C4-2B (cell line): ENCODE measurements at regions not wholly inside any gene's neighbourhood (a gene's known extent, or its start where the extent isn't known, plus 50 kb on each side); places are given as distances from the start of the nearest gene placed in this dataset.

Source experiments
- CTCF ChIP-seq: fragments of 450-650 bp; conservative IDR thresholded peaks from 2 replicates; pipeline ENCODE4 v1.5.1; 2017; ENCODE audit warnings: mild to moderate bottlenecking
- ZFX ChIP-seq: fragments of 450-650 bp; IDR thresholded peaks from 2 replicates; pipeline ENCODE4 v1.6.1; 2017

GRCh38 chr2:116477229-116477628 lies 1337.3 kb upstream of the DDX18 start:
- no peak for TF ChIP-seq CTCF
- TF ChIP-seq ZFX = no peak
